ENCODE measurements at regions not wholly inside any gene's neighbourhood (a gene's known extent, or its start where the extent isn't known, plus 50 kb on each side); places are given as distances from the start of the nearest gene placed in this dataset.

DNA sequence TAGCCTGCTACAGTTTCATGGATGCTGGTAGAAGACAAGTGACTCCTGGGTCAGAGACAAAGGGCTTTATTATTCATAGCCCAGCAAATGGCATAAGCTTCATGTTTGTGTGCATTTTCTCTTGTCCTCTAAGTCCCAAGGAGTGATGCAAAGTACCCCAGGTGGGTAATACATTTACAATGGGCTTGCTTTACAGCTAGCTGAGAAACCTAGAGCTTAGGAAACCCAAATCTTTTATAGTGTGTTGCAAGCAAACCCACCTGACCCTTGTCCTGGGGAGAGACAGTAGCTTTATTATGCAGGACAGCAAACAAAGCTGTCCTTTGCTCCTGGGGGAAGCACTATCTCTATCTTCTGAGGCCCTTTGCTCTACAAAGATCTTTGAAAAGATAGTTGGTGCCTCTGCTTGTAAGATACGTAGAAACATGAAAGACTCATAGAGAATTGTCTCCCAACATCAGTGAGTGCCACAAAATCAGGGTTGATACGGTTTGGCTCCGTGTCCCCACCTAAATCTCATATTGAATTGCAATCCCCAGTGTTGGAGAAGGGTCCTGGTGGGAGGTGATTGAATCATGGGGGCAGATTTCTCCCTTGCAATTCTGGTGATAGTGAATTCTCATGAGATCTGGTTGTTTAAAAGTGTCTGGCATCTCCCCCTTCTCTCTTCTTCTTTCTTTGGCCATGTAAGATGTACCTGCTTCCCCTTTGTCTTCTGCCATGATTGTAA, 315.8 kb upstream of the USP24 start:
- Histone ChIP-seq H3K4me3 (replicated peaks in 1 of 4; ENCODE audit: control extremely low read depth in 1 of 4, insufficient read depth in 1 of 4, low read depth in 3 of 4, low read length in 4 of 4) (no peak overlapping the region), H3K9me3 (ENCODE audit: control insufficient read depth, insufficient read depth, low read depth, low read length) (no peaks in the 10 kb centered on the region), H3K4me1 (ENCODE audit: control insufficient read depth, extremely low read depth, insufficient read depth, low read length) (no peaks in the 10 kb centered on the region), H3K79me2 (ENCODE audit: control insufficient read depth, insufficient read depth, low read length) (no peaks in the 10 kb centered on the region), H3K9ac (ENCODE audit: insufficient read depth, low read length) (no peak overlapping the region), H4K20me1 (ENCODE audit: control insufficient read depth, extremely low read depth, insufficient read depth, low read length) (no peaks in the 10 kb centered on the region), H3K27ac (ENCODE audit: insufficient read depth, low read length) (no peak overlapping the region), H2AFZ (ENCODE audit: low read length) (no peak overlapping the region), H3K36me3 (ENCODE audit: control insufficient read depth, insufficient read depth, low read length) (no peaks in the 10 kb centered on the region), H3K27me3 (ENCODE audit: control insufficient read depth, insufficient read depth, low read length) (no peaks in the 10 kb centered on the region), H3K4me2 (ENCODE audit: extremely low read depth, insufficient read depth, low read length) (no peak overlapping the region)
- no peak for TF ChIP-seq EZH2 (IDR thresholded peaks at IDR 0.05; ENCODE audit: low read length, missing control alignments)
- DNase-seq (ENCODE audit: low read depth in 2 of 2) = no peak

DNA sequence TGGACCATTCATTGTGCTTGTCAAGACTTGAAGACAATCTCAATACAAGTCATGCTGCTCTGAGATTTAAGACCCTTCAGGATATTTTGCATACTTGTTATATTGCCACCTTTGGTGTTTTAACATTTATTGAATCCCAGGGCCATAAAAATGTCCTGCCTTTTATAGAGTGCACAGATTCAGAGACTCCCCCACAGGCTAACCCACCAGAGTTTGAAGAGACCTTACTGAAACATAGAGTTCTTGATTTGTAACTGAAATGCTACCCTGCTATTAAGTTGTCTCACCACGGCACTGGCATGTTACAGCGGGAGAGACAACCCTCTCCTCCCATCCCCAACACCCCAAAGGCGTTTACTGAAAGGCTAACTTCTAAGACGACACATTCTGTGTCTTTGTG, 313.9 kb upstream of the USP24 start:
- Histone ChIP-seq H2AFZ (ENCODE audit: low read length) (no peak overlapping the region), H3K9me3 (ENCODE audit: control insufficient read depth, insufficient read depth, low read depth, low read length) (no peaks in the 10 kb centered on the region), H3K4me1 (ENCODE audit: control insufficient read depth, extremely low read depth, insufficient read depth, low read length) (no peaks in the 10 kb centered on the region), H3K4me2 (ENCODE audit: extremely low read depth, insufficient read depth, low read length) (no peak overlapping the region), H3K9ac (ENCODE audit: insufficient read depth, low read length) (no peak overlapping the region), H3K79me2 (ENCODE audit: control insufficient read depth, insufficient read depth, low read length) (no peaks in the 10 kb centered on the region), H3K27ac (ENCODE audit: insufficient read depth, low read length) (no peak overlapping the region), H4K20me1 (ENCODE audit: control insufficient read depth, extremely low read depth, insufficient read depth, low read length) (no peaks in the 10 kb centered on the region), H3K4me3 (replicated peaks in 1 of 4; ENCODE audit: control extremely low read depth in 1 of 4, insufficient read depth in 1 of 4, low read depth in 3 of 4, low read length in 4 of 4) (no peak overlapping the region), H3K27me3 (ENCODE audit: control insufficient read depth, insufficient read depth, low read length) (no peaks in the 10 kb centered on the region), H3K36me3 (ENCODE audit: control insufficient read depth, insufficient read depth, low read length) (no peaks in the 10 kb centered on the region)
- no peak for DNase-seq (ENCODE audit: low read depth in 2 of 2)
- TF ChIP-seq EZH2 (IDR thresholded peaks at IDR 0.05; ENCODE audit: low read length, missing control alignments) = no peak
- TF ChIP-seq, protein P1, sequence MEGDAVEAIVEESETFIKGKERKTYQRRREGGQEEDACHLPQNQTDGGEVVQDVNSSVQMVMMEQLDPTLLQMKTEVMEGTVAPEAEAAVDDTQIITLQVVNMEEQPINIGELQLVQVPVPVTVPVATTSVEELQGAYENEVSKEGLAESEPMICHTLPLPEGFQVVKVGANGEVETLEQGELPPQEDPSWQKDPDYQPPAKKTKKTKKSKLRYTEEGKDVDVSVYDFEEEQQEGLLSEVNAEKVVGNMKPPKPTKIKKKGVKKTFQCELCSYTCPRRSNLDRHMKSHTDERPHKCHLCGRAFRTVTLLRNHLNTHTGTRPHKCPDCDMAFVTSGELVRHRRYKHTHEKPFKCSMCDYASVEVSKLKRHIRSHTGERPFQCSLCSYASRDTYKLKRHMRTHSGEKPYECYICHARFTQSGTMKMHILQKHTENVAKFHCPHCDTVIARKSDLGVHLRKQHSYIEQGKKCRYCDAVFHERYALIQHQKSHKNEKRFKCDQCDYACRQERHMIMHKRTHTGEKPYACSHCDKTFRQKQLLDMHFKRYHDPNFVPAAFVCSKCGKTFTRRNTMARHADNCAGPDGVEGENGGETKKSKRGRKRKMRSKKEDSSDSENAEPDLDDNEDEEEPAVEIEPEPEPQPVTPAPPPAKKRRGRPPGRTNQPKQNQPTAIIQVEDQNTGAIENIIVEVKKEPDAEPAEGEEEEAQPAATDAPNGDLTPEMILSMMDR (conservative IDR thresholded peaks at IDR 0.05 in 1 of 2, IDR thresholded peaks at IDR 0.05 in 1 of 2; ENCODE audit: low read depth in 1 of 2, low read length in 2 of 2) = no peak

DNA sequence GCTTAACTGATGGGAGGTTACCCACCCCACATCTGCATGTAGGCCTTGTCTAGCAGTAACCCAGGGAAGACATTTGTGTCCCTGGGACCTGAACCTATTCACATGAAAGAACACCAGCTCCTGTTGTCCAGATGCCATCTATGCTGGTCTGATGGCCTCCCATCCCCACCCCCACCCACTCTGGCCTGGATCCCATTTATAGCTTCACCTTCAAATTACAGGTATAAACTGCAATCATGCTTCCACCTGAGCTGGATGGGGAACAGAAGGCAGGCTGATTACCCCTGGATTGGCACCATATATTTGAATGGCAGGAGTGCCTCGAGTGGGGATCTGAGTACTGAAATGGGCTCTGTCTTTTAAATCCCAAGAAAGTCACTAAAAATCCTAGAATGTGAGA, 312.7 kb upstream of the USP24 start:
- Histone ChIP-seq H3K4me3 (replicated peaks in 1 of 4; ENCODE audit: control extremely low read depth in 1 of 4, insufficient read depth in 1 of 4, low read depth in 3 of 4, low read length in 4 of 4) (no peak overlapping the region), H3K4me1 (ENCODE audit: control insufficient read depth, extremely low read depth, insufficient read depth, low read length) (no peaks in the 10 kb centered on the region), H3K36me3 (ENCODE audit: control insufficient read depth, insufficient read depth, low read length) (no peaks in the 10 kb centered on the region), H3K27ac (ENCODE audit: insufficient read depth, low read length) (no peak overlapping the region), H2AFZ (ENCODE audit: low read length) (no peak overlapping the region), H3K27me3 (ENCODE audit: control insufficient read depth, insufficient read depth, low read length) (no peaks in the 10 kb centered on the region), H3K9me3 (ENCODE audit: control insufficient read depth, insufficient read depth, low read depth, low read length) (no peaks in the 10 kb centered on the region), H4K20me1 (ENCODE audit: control insufficient read depth, extremely low read depth, insufficient read depth, low read length) (no peaks in the 10 kb centered on the region), H3K79me2 (ENCODE audit: control insufficient read depth, insufficient read depth, low read length) (no peaks in the 10 kb centered on the region), H3K4me2 (ENCODE audit: extremely low read depth, insufficient read depth, low read length) (no peak overlapping the region), H3K9ac (ENCODE audit: insufficient read depth, low read length) (no peak overlapping the region)
- DNase-seq (ENCODE audit: low read depth in 2 of 2) = no peak
- TF ChIP-seq EZH2 (IDR thresholded peaks at IDR 0.05; ENCODE audit: low read length, missing control alignments) = no peak
- TF ChIP-seq, protein P1 (conservative IDR thresholded peaks at IDR 0.05 in 1 of 2, IDR thresholded peaks at IDR 0.05 in 1 of 2; ENCODE audit: low read depth in 1 of 2, low read length in 2 of 2) = no peak
